HG03469 (cell line): ENCODE measurements at regions not wholly inside any gene's neighbourhood (a gene's known extent, or its start where the extent isn't known, plus 50 kb on each side); places are given as distances from the start of the nearest gene placed in this dataset.

Experiments
- ATAC-seq: cut with Tn5 transposase; IDR thresholded peaks from one replicate; pipeline ENCODE4 v1.9.1; 2021; ENCODE audit warnings: mild to moderate bottlenecking, moderate library complexity, moderate number of reproducible peaks; ENCODE audit not compliant: unreplicated experiment

- ATAC-seq, result no peak
These were observed 96.3 kb upstream of the RNF152 start for GRCh38 chr18:61989138-61989537.

- ATAC-seq, result no peak
These were observed 95.3 kb upstream of the RNF152 start for GRCh38 chr18:61988100-61988499.

GRCh38 chr18:61985681-61986080, 92.9 kb upstream of the RNF152 start:
- no peak for ATAC-seq

- ATAC-seq, result no peak
These were observed 91.5 kb upstream of the RNF152 start for GRCh38 chr18:61984349-61984748.

- no peak for ATAC-seq
These were observed 89.7 kb upstream of the RNF152 start for GRCh38 chr18:61982475-61982874.

GRCh38 chr18:61980355-61980754, 87.5 kb upstream of the RNF152 start:
- no peak for ATAC-seq

GRCh38 chr18:61975526-61976326, 82.9 kb upstream of the RNF152 start:
- ATAC-seq, result no peak

- no peak for ATAC-seq
These were observed 80.7 kb upstream of the RNF152 start for GRCh38 chr18:61973273-61974115.

- ATAC-seq, result peak; percentile 85
These were observed 79.8 kb upstream of the RNF152 start for GRCh38 chr18:61972389-61973264.

- no peak for ATAC-seq
These were observed 74.6 kb upstream of the RNF152 start for GRCh38 chr18:61967252-61967891.

- no peak for ATAC-seq
These were observed 72.5 kb upstream of the RNF152 start for GRCh38 chr18:61965311-61965710.

- no peak for ATAC-seq
These were observed 71.8 kb upstream of the RNF152 start for GRCh38 chr18:61964616-61965015.

GRCh38 chr18:61963705-61964104, 70.9 kb upstream of the RNF152 start:
- no peak for ATAC-seq

GRCh38 chr18:61957801-61958516, 65.2 kb upstream of the RNF152 start:
- no peak for ATAC-seq

- ATAC-seq, result peak; percentile 35
These were observed 62.8 kb upstream of the RNF152 start for GRCh38 chr18:61955644-61956043.

GRCh38 chr18:61954096-61954746, 61.4 kb upstream of the RNF152 start:
- ATAC-seq, result no peak

GRCh38 chr18:61953641-61954040, 60.8 kb upstream of the RNF152 start:
- ATAC-seq, result no peak

GRCh38 chr18:61953161-61953560, 60.4 kb upstream of the RNF152 start:
- no peak for ATAC-seq

- no peak for ATAC-seq
These were observed 58.6 kb upstream of the RNF152 start for GRCh38 chr18:61951396-61951795.
